OCI-LY7 (cell line): ENCODE measurements at regions not wholly inside any gene's neighbourhood (a gene's known extent, or its start where the extent isn't known, plus 50 kb on each side); places are given as distances from the start of the nearest gene placed in this dataset.

Source experiments
- BruUV-seq: library from RNA; stranded (reverse); fragments of 400-500 nt; replicated peaks from 2 replicates; lab custom pipeline; 2021; lab: Mats Ljungman, UMichigan
- CTCF ChIA-PET: fragments of 300-600 bp; sonication (Branson Sonifier 250); formaldehyde crosslinking; loops from one replicate; lab custom pipeline; 2022; ENCODE audit warnings: antibody characterized with exemption; ENCODE audit not compliant: unreplicated experiment; lab: Charles Lee
- POLR2A ChIA-PET: fragments of 300-600 bp; sonication (Branson Sonifier 250); formaldehyde crosslinking; loops from one replicate; lab custom pipeline; 2022; ENCODE audit warnings: antibody characterized with exemption; lab: Charles Lee
- DNase-seq: peaks from one replicate; pipeline ENCODE4 v3.0.0-alpha.2; 2015; ENCODE audit warnings: low spot score
- H2AFZ ChIP-seq: fragments of 200-600 bp; sonication (generic), shearing (Covaris generic); 2 replicates; pipeline ENCODE4 v1.6.1; 2014; ENCODE audit warnings: mild to moderate bottlenecking, antibody characterized with exemption, low read length, moderate library complexity
- H3K27ac ChIP-seq: fragments of 200-600 bp; sonication (generic); 2 replicates; pipeline ENCODE4 v1.5.1; 2014; ENCODE audit warnings: mixed run types, low read depth, mild to moderate bottlenecking, moderate library complexity, low read length, inconsistent platforms; ENCODE audit not compliant: poor library complexity, severe bottlenecking
- H3K36me3 ChIP-seq: fragments of 200-600 bp; sonication (generic); 2 replicates; pipeline ENCODE4 v1.6.1; 2014; ENCODE audit warnings: mild to moderate bottlenecking, antibody characterized with exemption, low read length, moderate library complexity, mixed read lengths; ENCODE audit not compliant: insufficient read depth
- H3K4me1 ChIP-seq: fragments of 200-600 bp; sonication (generic); 2 replicates; pipeline ENCODE4 v1.5.1; 2014; ENCODE audit warnings: mild to moderate bottlenecking, low read length; ENCODE audit not compliant: insufficient read depth, poor library complexity, severe bottlenecking
- H3K4me2 ChIP-seq: fragments of 200-600 bp; sonication (generic); 2 replicates; pipeline ENCODE4 v1.6.1; 2014; ENCODE audit warnings: mild to moderate bottlenecking, low read length
- H3K4me3 ChIP-seq: fragments of 200-600 bp; sonication (generic); 2 replicates; pipeline ENCODE4 v1.5.1; 2014; ENCODE audit warnings: mild to moderate bottlenecking, low read depth, low read length; ENCODE audit not compliant: poor library complexity, severe bottlenecking
- H3K79me2 ChIP-seq: fragments of 200-600 bp; sonication (generic); 2 replicates; pipeline ENCODE4 v1.6.1; 2016; ENCODE audit warnings: low read depth, mild to moderate bottlenecking, low read length, moderate library complexity, mixed read lengths; ENCODE audit not compliant: insufficient read depth
- H3K9me2 ChIP-seq: fragments of 200-600 bp; sonication (generic); 2 replicates; pipeline ENCODE4 v1.6.1; 2016; ENCODE audit warnings: mild to moderate bottlenecking, low read length, mixed read lengths; ENCODE audit not compliant: insufficient read depth
- H3K9me3 ChIP-seq: fragments of 200-600 bp; sonication (generic); 2 replicates; pipeline ENCODE4 v1.6.1; 2014; ENCODE audit warnings: mild to moderate bottlenecking, mixed run types, low read length, mixed read lengths
- H4K20me1 ChIP-seq: fragments of 200-600 bp; sonication (generic); 2 replicates; pipeline ENCODE4 v1.6.1; 2014; ENCODE audit warnings: mild to moderate bottlenecking, antibody characterized with exemption, low read length, moderate library complexity, mixed read lengths; ENCODE audit not compliant: insufficient read depth
- EZH2phosphoT487 ChIP-seq: fragments of 200-600 bp; sonication (generic); IDR thresholded peaks from 2 replicates; pipeline ENCODE4 v1.6.1; 2018; ENCODE audit warnings: low read depth, borderline replicate concordance, mild to moderate bottlenecking, mixed run types, antibody characterized with exemption, low read length, moderate library complexity, mixed read lengths
- intact Hi-C: fragments of 100-400 bp; cut with micrococcal nuclease; formaldehyde crosslinking; loops from one replicate; pipeline ENCODE4 v1.10.0; 2022; ENCODE audit not compliant: unreplicated experiment
- TF ChIP-seq, protein P1 (sequence below): fragments of 200-600 bp; sonication (generic); conservative IDR thresholded peaks from 2 replicates; pipeline ENCODE4 v1.5.1; 2014; ENCODE audit warnings: mild to moderate bottlenecking, antibody characterized with exemption, low read length, moderate library complexity, mixed read lengths

DNA sequence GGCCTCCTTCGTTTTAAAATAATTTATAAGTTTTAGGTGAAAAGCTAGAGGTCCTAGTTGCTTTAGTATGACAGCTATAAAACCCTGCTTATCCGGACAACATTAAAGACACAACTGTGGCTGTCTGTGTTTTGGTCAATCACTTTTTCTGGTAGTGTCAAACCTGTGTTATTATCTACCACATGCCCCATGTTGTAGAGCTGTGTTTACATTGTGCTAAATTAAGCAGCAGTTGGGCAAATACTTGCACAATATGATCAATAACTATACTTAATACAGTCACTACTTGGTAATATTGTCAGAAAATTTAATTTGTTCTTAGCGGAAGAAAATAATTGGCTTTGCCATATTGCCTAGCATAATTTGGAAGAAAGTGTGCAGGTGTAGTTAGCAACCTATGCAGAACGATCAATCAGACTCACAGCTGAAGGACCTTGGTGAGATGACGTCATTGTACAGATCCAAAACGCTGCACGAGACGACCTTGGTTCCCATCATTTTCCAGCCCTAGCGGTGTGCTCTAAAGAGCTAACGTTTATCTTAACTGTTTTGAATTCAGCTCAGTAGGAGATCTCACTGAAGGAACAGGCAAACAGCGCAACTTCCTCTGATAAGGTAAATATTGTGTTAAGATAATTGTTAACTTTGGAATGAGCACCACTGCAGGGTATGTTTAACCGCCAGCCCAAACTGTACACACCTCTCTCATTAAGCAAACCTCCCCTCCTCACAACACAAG lies 476.6 kb downstream of the IRS2 start:
- POLR2A ChIA-PET = no interaction called here
- Histone ChIP-seq H3K9me3 (no peaks in the 10 kb centered on the region), H3K4me1 (no peaks in the 10 kb centered on the region), H3K9me2 (no peaks in the 10 kb centered on the region), H2AFZ (no peak overlapping the region), H4K20me1 (no peaks in the 10 kb centered on the region), H3K79me2 (no peaks in the 10 kb centered on the region), H3K4me2 (no peak overlapping the region), H3K4me3 (no peak overlapping the region), H3K27ac (no peak overlapping the region), H3K36me3 (no peaks in the 10 kb centered on the region)
- TF ChIP-seq, protein P1, sequence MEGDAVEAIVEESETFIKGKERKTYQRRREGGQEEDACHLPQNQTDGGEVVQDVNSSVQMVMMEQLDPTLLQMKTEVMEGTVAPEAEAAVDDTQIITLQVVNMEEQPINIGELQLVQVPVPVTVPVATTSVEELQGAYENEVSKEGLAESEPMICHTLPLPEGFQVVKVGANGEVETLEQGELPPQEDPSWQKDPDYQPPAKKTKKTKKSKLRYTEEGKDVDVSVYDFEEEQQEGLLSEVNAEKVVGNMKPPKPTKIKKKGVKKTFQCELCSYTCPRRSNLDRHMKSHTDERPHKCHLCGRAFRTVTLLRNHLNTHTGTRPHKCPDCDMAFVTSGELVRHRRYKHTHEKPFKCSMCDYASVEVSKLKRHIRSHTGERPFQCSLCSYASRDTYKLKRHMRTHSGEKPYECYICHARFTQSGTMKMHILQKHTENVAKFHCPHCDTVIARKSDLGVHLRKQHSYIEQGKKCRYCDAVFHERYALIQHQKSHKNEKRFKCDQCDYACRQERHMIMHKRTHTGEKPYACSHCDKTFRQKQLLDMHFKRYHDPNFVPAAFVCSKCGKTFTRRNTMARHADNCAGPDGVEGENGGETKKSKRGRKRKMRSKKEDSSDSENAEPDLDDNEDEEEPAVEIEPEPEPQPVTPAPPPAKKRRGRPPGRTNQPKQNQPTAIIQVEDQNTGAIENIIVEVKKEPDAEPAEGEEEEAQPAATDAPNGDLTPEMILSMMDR = no peak
- TF ChIP-seq EZH2phosphoT487 = no peak
- CTCF ChIA-PET = no interaction called here
- DNase-seq = no peak
- intact Hi-C loops = no loop called here
- BruUV-seq = no TSS peak

DNA sequence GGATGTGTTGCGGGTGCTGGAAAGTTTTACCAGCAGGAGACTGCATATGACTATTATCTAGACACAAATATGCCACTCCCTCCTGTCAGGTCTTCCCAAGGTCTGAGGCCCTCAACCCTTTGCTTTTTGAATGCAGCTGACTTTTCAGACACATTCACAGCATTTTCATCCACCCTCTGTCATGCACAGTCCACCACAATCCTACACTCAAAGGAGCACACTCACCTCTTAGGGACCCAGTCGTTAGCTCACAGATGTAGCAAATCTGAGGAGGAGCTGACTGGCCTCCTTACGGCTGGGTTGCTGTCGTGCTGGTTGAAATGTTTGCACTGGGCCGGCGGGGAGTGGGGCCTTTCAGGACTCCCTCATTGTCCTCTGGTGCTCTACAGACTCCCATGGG lies 479.4 kb downstream of the IRS2 start:
- H3K36me3 ChIP-seq = no peaks in the 10 kb centered on the region
- no peak overlapping the region for H3K4me3 ChIP-seq
- H3K4me1 ChIP-seq = no peaks in the 10 kb centered on the region
- H3K9me3 ChIP-seq = no peaks in the 10 kb centered on the region
- H3K9me2 ChIP-seq = no peaks in the 10 kb centered on the region
- ChIA-PET POLR2A (no interaction called here), CTCF (no interaction called here)
- DNase-seq = no peak
- no peak overlapping the region for H3K27ac ChIP-seq
- intact Hi-C loops = no loop called here
- no peak overlapping the region for H2AFZ ChIP-seq
- H3K4me2 ChIP-seq = no peak overlapping the region
- no peaks in the 10 kb centered on the region for H4K20me1 ChIP-seq
- no peaks in the 10 kb centered on the region for H3K79me2 ChIP-seq
- no peak for TF ChIP-seq EZH2phosphoT487
- TF ChIP-seq, protein P1 = no peak
- no TSS peak for BruUV-seq

GRCh38 chr13:109301726-109302125 lies 484.7 kb downstream of the IRS2 start:
- CTCF ChIA-PET = no interaction called here
- POLR2A ChIA-PET = no interaction called here
- TF ChIP-seq EZH2phosphoT487 = no peak
- TF ChIP-seq, protein P1 = no peak
- no TSS peak for BruUV-seq
- no peaks in the 10 kb centered on the region for H3K9me2 ChIP-seq
- H3K4me3 ChIP-seq = no peak overlapping the region
- no peaks in the 10 kb centered on the region for H3K4me1 ChIP-seq
- no peaks in the 10 kb centered on the region for H3K79me2 ChIP-seq
- no peaks in the 10 kb centered on the region for H3K9me3 ChIP-seq
- no peaks in the 10 kb centered on the region for H3K36me3 ChIP-seq
- no peak overlapping the region for H3K4me2 ChIP-seq
- intact Hi-C loops = no loop called here
- no peak overlapping the region for H3K27ac ChIP-seq
- no peaks in the 10 kb centered on the region for H4K20me1 ChIP-seq
- no peak for DNase-seq
- no peak overlapping the region for H2AFZ ChIP-seq
